Lower leg skin (tissue), 4 donors: ENCODE measurements at regions not wholly inside any gene's neighbourhood (a gene's known extent, or its start where the extent isn't known, plus 50 kb on each side); places are given as distances from the start of the nearest gene placed in this dataset.
A peak's percentile ranks its signal among the peaks of the same experiment; 100 is the strongest.

Experiments
- DNase-seq, 2 donors: peaks; one replicate each; pipeline ENCODE4 v3.0.0-alpha.2; 2019; ENCODE audit warnings: low spot score in 2 of 2
- H3K4me3 ChIP-seq: fragments of 200-600 bp; sonication (generic); 2 replicates; pipeline ENCODE4 v1.5.1; 2017; ENCODE audit warnings: mild to moderate bottlenecking, low read depth; ENCODE audit not compliant: poor library complexity, severe bottlenecking
- CTCF ChIP-seq, 3 donors: fragments of 450-650 bp; IDR thresholded peaks; one replicate each; pipeline ENCODE4 v1.5.1; 2016; ENCODE audit warnings: antibody characterized with exemption in 3 of 3, mild to moderate bottlenecking in 3 of 3, moderate library complexity in 2 of 3
- POLR2A ChIP-seq, 2 donors: fragments of 450-650 bp; IDR thresholded peaks; one replicate each; pipeline ENCODE4 v1.6.1; 2016 to 2017; ENCODE audit warnings: antibody characterized with exemption in 2 of 2, mild to moderate bottlenecking in 1 of 2, moderate library complexity in 1 of 2
- WGBS, 2 donors: methylation state at CpG; one replicate each; pipeline ENCODE4 v1.1.5; 2018; 5-methylcytosine and 5-hydroxymethylcytosine counted together
- intact Hi-C: fragments of 100-400 bp; cut with DNase I; formaldehyde crosslinking; loops from one replicate; pipeline ENCODE4 v1.15.0; 2023; ENCODE audit warnings: low total_unique reads

- H3K4me3 ChIP-seq = no peak overlapping the region
- DNase-seq = no peak
- TF ChIP-seq POLR2A (IDR thresholded peaks at IDR 0.05) (no peak), CTCF (IDR thresholded peaks at IDR 0.05) (no peak)
- WGBS, 2 donors = 46 to 58% methylated on average over 5 of the region's 5 CpGs
- intact Hi-C loops = no loop called here
Measured at GRCh38 chr7:136555933-136556332, 312.5 kb upstream of the CHRM2 start.

- intact Hi-C loops = no loop called here
- no peak for TF ChIP-seq POLR2A (IDR thresholded peaks at IDR 0.05)
- no peak for TF ChIP-seq CTCF (IDR thresholded peaks at IDR 0.05)
- 82 to 85% methylated on average over 1 of the region's 1 CpG for WGBS, 2 donors
- no peak overlapping the region for H3K4me3 ChIP-seq
- DNase-seq = no peak
Measured at GRCh38 chr7:136551618-136552017, 316.8 kb upstream of the CHRM2 start.

GRCh38 chr7:136549756-136550155, 318.7 kb upstream of the CHRM2 start:
- 70 to 72% methylated on average over 1 of the region's 1 CpG for WGBS, 2 donors
- DNase-seq = no peak
- intact Hi-C loops = no loop called here
- TF ChIP-seq POLR2A (IDR thresholded peaks at IDR 0.05) (no peak), CTCF (IDR thresholded peaks at IDR 0.05) (no peak)
- no peak overlapping the region for H3K4me3 ChIP-seq

- intact Hi-C loops = no loop called here
- TF ChIP-seq POLR2A (IDR thresholded peaks at IDR 0.05) (no peak), CTCF (IDR thresholded peaks at IDR 0.05) (no peak)
- peak in 1 of 2 donors; percentile 52 for DNase-seq
- H3K4me3 ChIP-seq = no peak overlapping the region
- 61 to 87% methylated on average over 7 to 8 of the region's 8 CpGs for WGBS, 2 donors
Measured at GRCh38 chr7:136533732-136534131, 334.7 kb upstream of the CHRM2 start.

- TF ChIP-seq POLR2A (IDR thresholded peaks at IDR 0.05) (no peak), CTCF (IDR thresholded peaks at IDR 0.05) (no peak)
- DNase-seq = no peak
- intact Hi-C loops = no loop called here
Measured at GRCh38 chr7:136530831-136531230, 337.6 kb upstream of the CHRM2 start.

GRCh38 chr7:136528329-136528728, 340.1 kb upstream of the CHRM2 start:
- DNase-seq = no peak
- H3K4me3 ChIP-seq = no peak overlapping the region
- no peak for TF ChIP-seq CTCF (IDR thresholded peaks at IDR 0.05)
- no peak for TF ChIP-seq POLR2A (IDR thresholded peaks at IDR 0.05)
- intact Hi-C loops = no loop called here
- 33 to 38% methylated on average over 2 of the region's 2 CpGs for WGBS, 2 donors

More at GRCh38 chr7:136530831-136531230, 337.6 kb upstream of the CHRM2 start:
- H3K4me3 ChIP-seq = no peak overlapping the region
